HG02884 (cell line): ENCODE measurements at regions not wholly inside any gene's neighbourhood (a gene's known extent, or its start where the extent isn't known, plus 50 kb on each side); places are given as distances from the start of the nearest gene placed in this dataset.

ENCODE experiments used
- ATAC-seq: cut with Tn5 transposase; IDR thresholded peaks from one replicate; pipeline ENCODE4 v1.9.1; 2021; ENCODE audit warnings: mild to moderate bottlenecking, moderate library complexity; ENCODE audit not compliant: unreplicated experiment

DNA sequence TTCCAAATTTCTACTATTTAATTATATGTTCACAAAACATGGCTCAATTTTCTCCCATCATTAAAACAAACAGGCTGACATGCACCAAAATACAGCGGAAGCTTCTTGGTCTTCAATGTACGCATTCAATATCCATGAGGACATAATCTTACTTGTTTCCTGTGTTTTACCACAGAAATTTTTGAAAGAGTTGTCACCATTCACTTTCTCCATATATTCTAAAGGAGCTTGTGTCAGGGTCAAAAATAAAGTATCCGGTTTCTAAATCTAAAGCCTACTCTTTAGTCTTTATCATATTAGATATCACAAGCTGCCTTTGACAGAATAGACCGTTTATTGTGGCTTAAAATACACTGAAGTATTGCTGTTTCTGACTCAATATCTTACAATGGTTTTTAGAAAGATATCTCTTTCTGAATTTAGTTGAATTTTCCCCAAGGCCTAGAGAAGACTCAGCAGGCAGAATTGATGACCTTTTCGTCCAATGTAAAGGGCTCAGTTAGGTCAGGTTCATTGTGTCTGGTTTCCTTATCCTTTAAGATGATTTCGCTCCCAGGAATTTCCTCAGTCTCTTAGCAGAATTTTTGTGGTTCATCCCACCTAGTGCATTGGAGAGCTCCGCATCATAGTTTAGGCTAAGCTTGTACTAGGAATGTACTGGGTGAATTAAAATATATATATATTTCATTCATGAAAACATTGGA, 717.2 kb downstream of the NCAM2 start:
- ATAC-seq = no peak

DNA sequence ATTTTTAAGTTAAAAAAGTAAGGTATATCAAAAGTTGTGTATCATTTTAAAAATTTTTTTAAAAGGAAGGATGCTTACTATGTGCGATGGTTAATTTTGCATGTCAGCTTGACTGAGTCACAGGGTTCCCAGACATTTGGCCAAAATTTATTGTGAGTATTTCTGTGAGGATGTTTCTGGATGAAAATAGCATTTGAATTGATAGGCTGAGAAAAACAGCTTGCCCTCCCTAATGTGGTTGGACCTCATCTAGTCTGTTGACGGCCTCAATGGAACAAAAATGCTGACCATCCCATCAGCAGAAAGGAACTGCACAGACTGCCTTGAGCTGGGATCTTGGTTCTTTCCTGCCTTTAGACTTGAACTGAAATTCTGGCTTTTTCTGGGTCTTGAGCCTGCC, 724.5 kb downstream of the NCAM2 start:
- ATAC-seq = no peak

DNA sequence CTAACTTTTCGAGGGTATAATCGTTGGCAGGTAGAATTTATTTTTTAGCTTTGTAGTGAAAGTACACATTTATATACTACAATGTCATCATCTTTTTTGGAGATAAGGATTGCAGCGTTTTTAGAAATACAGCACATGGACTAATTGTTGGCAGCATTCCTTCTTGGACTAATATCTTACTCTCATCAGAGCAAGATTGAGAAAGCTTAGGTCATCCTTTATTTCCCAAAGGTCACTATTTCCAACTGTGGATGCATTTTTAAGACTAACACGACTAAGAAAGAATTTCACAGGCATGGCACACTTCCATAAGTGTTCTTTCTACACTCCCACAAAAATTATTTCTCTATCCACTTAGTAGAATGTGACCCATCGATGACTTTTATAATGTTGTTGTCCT, 732.3 kb downstream of the NCAM2 start:
- no peak for ATAC-seq

DNA sequence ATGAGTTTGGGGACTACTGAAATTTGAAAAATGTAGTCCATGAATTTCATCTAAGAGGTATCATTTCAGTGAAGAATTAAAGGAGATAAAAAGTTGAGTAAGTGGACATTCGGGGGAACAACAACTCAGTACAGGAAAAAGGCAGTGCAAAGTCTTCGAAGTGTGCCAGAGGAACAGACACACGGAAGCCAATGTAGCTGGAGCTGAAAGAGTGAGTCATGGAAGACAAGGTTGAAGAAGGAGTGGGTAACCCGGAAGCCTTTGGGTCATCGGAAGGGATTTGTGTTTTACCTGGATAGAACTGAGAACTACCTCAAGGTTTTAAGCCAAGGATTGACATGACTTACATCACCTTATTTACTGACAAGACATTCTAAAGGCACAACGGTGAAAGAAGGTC, 733.4 kb downstream of the NCAM2 start:
- no peak for ATAC-seq

DNA sequence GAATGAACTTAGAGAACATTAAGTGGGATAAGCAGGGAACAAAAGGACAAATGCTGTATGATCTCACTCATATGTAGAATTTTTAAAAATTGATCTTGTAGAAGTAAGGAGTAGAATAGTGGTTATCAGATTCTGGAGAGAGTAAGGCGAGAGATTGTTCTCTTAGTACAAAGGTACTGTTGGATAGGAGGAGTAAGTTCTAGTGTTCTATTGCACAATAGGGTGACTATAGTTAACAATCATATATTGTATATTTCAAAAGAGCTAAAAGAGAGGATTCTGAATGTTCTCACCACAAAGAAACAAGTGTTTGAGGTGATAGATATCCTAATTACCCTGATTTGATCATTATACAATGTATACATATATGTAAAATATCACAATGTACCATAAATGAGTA, 735.9 kb downstream of the NCAM2 start:
- ATAC-seq = no peak

GRCh38 chr21:21737186-21737585, 739.0 kb downstream of the NCAM2 start:
- no peak for ATAC-seq

DNA sequence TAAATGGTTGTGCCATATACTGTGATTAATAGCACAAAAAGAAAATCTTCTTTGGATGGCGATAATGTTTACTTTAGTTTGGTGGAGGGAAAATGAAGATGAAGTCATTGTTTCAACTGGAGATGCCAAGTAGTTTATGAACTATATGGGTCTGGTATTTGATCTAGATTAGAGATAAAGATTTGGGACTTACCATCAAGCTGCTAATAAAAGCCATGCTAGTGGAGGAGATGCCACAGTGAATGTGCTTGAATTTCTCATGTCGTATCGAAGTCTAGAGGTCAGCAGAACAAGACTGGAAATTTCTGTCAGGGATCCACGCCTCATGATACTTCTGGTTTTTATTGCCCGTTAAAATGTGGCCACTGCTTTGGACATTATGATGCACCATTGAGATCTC, 742.0 kb downstream of the NCAM2 start:
- ATAC-seq = no peak

GRCh38 chr21:21750124-21750825, 752.1 kb downstream of the NCAM2 start:
- no peak for ATAC-seq

- ATAC-seq = no peak
Observed at GRCh38 chr21:21751286-21751685, 753.1 kb downstream of the NCAM2 start.

GRCh38 chr21:21762855-21763254, 764.6 kb downstream of the NCAM2 start:
- ATAC-seq = no peak

DNA sequence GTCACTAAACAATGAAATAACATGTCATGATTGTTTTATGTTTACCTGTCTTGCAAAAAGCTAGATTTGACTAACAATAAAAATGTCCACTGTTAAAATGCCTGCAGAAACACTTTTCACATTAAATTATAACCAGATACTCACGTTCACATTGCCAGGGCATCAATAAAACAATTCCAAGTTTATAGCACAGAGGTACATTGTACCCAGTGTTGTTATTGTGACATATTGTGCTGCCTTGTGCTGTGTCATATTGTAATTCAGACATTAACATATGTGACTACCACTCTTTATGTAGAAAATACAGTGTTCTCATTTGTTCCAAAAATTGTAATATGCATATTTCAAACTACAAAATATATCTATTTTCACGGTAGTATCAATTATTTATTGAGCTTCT, 766.1 kb downstream of the NCAM2 start:
- ATAC-seq = no peak

DNA sequence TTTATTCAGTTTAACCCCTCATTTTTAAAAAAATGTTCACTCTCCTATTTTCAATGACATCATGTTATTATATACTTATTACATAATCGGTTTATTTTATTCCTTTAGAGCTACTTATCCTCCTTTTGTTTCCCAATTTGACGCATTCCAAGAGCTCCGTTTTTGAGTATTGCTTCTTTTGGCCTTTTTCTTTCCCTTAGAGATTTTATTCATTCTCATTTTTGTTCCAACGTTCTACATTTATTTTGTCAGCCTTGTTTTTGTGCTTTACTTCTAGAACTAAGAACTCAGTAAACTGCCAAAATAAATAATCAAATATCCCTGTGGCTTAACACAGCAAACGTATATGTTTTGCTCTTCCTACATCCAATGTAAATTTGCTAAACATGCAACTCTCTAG, 769.1 kb downstream of the NCAM2 start:
- no peak for ATAC-seq

DNA sequence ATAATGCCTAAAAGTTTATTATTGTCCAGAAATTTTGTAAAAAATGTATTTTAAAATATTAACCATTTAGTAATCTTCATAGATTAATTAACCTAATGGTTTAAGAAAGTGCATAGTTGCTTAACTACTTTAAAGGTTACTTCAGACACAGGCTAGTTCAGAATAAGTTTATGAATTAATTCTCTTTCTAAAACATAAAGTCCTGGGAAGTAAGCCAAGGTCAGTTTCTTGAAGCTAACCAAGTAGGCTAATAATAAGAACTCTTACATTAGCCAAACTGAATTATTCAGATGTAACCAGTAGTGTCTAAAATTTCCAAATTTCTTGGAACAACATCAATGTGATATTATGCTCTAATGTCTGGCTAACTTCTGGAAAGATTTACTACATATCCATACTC, 790.4 kb downstream of the NCAM2 start:
- ATAC-seq = no peak

DNA sequence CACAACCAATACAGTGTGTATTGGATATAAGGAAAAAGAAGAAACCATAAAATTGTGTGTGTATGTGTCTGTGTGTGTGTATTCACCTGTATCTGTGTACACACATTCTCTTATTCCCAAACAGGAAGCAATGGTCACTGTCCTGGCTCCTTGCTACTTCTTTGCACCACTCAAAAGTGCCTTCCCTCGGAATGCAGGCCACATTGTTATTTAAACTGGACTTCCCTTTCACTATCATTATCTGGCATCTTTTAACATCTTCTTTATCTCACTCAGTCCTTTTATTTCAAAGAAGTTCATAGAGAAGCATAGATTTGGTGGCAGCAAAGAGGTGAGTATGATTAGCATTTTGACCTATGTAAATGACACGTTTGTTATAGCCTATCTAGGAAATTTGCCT, 803.7 kb downstream of the NCAM2 start:
- ATAC-seq = no peak

GRCh38 chr21:21806711-21807597, 808.7 kb downstream of the NCAM2 start:
- ATAC-seq = no peak

DNA sequence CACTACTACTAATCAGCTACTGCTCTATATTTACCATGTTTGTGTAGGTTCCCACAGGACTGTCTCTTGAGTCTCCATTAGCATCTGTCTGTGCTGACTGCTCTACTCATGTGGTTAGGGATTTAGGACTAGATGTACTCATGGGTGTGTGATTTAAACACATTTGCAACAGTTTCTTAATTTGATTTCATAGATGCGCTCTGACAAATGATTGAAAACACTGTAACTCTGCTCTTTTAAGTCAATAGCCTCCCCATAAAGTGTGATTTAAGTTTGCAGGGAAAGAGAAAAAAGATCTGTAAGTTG, 809.3 kb downstream of the NCAM2 start:
- no peak for ATAC-seq

DNA sequence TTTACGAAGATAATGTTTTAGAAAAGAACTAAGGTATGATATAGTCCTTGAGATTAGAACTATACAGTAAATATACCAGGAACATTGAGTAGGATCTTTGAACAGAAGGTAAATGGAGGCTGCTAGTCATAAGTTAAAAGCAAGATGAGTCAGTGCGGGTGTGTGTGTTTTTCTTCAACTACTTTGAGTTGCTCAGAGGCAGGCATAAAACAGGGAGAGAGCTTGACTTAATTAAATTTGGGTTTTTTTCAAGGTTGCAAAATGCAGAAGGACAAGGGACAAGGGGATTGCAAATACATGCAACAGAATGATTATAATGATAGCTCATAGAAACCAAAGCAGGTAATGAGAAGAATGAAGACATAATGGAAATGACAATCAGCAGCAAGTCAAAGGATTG, 815.1 kb downstream of the NCAM2 start:
- ATAC-seq = no peak

DNA sequence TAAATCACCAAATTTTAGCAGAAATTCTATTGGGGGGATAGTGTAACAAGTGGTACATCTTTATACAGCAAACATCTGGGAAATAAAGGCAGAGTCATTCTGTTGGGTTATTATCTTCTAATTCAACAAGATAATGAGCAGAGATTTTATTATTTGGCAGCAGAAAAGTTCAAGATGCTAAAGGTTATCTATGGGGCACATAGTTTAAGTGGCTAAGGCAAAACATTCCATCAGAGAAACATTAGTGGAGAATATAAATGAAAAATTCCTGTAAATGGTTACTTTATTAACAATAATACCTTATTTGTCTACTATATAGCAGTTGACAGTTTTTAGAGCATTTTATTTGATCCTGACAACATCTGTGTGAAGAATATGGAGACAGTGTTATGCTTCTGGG, 815.7 kb downstream of the NCAM2 start:
- no peak for ATAC-seq

DNA sequence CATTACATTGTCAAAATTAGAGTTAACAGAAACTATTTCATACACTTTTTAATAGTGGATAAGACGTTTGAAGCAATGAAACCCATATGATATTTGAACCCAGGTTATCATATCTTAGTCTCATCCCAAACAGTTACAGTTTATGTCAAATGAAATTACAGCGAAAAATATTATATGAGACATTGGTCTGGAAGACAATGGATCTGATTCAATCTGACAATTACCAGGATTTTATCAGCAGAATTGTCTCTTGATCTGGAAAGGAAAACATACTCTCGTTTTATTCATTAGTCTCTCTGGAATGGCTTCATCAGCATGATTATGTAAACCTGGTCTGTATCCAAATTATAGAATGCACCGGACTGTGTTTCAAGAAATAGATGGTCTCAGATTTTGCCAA, 818.6 kb downstream of the NCAM2 start:
- no peak for ATAC-seq

DNA sequence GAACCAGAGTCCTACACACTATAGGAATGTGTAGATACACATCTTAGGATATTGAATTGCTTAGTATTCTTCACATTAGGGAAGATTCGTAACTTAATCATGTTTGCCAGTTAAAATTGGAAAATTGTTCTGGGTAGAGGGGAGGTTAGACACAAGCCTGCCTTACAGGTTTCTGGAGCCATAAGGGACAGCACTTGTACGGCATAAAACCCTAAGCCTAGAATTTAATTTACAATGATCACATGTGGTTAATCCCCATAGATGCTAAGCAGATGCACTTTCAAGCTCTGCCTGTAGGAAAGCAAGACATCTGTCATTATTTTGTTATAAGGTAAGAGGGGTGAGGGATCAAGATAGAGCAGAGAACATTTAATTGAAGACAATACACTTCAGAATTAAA, 820.7 kb downstream of the NCAM2 start:
- ATAC-seq = no peak

DNA sequence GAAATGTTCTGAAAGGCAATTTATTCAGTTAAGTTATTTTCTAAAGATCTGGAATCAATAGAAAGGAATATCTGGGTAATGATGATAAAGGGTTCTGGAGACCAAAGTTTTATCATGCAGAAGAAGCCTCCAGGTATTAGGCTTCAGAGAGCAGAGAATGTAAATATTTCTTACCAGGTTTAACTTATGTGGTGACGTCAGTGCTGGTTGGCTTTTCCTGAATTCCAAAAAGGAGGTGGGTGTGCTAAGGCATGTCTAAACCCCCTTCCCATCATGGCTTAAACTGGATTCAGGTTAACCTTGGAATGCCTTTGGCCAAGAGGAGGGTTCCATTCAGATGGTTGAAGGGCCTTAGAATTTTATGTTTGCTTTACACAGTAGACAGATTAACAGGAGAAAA, 829.9 kb downstream of the NCAM2 start:
- ATAC-seq = no peak

- ATAC-seq = no peak
Observed at GRCh38 chr21:21831036-21831435, 832.8 kb downstream of the NCAM2 start.
